HG02678 (cell line): ENCODE measurements at regions not wholly inside any gene's neighbourhood (a gene's known extent, or its start where the extent isn't known, plus 50 kb on each side); places are given as distances from the start of the nearest gene placed in this dataset.
"Not testable (repeated sequence)": the region's sequence is repeated elsewhere in the genome, so short reads cannot be mapped to it uniquely, and the experiment has no call there.

ENCODE experiments used
- ATAC-seq: cut with Tn5 transposase; IDR thresholded peaks from one replicate; pipeline ENCODE4 v1.9.1; 2021; ENCODE audit warnings: mild to moderate bottlenecking, moderate library complexity; ENCODE audit not compliant: unreplicated experiment

DNA sequence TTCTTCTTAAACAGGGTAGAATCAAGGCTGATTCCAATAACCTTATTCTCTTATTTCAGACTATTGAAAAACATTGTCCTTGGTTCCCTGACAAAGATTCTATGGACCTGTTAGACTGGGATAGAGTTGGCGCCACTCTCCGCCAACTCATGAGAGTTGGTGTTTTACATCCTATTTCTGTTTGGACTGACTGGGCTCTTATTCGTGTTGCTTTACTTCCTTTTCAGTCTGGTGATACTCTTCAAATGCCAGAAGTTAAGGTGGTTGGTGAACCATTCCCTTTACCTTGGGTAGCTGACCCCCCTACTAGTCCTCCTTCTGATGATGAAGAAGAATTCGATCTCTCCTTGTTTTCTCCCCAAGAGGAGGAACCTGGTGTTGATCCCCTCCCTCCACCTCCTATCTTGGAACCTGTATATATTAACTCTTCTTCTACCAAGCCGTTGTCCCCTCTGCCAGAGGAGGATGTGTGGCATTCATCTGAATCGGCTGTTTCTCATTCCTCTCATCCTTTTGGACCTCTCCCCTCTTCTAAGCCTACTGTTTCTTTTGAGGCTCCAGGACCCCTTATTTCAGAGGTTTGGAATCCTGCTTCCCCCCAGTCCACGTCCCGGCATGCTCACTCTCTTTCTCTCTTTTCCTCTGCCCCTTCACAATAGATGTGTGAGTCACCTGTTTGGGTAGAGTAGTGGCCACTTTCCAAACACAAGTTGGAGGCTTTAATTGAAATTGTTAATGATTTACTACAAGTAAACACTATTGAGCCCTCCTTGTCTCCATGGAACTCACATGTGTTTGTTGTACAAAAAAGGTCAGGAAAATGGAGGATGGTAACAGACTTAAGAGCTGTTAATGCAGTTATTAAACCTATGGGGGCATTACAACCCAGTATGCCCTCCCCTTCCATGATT, 585.7 kb downstream of the NSUN3 start:
- ATAC-seq: not testable (repeated sequence)

DNA sequence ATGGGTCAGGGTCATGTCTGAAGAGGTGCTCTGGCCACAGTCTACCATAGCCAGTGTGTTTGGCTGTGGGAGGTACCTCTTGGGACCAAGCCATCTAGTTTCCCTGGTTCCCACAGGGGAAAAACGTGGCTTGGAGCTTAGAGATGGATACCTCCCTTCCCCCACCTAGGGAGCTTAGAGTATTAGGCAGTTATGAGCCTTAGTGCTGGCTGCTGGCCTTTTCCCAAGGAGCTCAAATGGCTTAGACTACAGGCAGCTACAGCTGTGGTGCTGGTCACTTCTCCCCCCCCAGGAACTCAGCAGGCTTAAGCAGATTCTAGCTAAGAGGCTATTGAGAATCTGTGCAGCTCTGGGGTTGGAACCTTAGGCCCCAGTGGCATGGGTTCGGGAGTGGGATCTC, 591.2 kb downstream of the NSUN3 start:
- ATAC-seq: no peak

DNA sequence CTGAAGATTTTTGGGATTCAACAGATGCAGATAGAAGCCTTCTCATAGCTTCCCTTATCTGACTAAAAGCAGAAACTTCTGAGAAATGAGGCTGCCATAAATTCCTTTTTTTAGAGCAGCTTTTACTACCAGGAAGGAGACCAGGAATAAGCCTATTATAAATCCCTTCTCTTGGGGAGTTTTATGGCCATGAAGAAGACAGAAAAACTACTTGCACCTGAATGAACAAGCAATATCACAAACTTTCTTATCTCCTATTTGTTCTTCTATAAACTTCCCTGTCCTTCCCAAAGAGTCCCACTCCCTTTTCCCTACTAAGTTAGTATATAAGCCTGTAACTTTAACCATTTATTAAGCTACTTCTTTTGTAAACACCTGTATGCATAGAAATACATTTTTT, 603.1 kb downstream of the NSUN3 start:
- ATAC-seq: no peak

- no peak for ATAC-seq
Observed at GRCh38 chr3:94671078-94671477, 608.2 kb downstream of the NSUN3 start.

GRCh38 chr3:94673876-94674275, 611.0 kb downstream of the NSUN3 start:
- no peak for ATAC-seq

- no peak for ATAC-seq
Observed at GRCh38 chr3:94686208-94686607, 623.3 kb downstream of the NSUN3 start.

DNA sequence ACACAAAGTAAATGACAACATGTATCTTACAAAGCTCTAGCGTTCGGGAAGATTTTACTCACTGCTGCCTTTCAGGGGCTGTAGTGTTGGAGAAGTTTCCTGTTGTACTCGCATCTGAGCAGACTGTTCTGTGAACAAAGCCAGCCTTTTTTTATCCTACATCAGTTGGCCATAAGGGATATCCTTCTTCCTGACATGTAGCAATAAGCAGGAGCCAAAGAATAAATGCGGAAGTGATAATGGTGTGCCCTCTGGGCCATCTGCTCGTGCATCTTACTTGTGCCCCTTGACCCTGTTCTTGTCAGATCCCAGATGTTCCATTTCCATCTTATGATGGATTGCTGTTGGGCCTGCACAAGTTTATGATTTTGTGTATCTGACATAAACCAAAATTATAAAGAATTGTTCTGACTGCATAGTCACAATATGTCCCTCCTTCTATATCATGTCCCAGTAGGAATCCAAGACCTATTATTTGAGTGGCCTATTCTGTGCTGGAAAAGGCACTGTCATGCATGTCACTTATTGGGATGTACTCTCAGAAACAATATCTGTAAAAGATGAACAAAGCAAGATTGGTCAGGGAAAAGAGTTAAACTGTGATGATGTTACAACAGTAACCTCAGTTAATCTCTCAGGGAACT, 631.3 kb downstream of the NSUN3 start:
- no peak for ATAC-seq

DNA sequence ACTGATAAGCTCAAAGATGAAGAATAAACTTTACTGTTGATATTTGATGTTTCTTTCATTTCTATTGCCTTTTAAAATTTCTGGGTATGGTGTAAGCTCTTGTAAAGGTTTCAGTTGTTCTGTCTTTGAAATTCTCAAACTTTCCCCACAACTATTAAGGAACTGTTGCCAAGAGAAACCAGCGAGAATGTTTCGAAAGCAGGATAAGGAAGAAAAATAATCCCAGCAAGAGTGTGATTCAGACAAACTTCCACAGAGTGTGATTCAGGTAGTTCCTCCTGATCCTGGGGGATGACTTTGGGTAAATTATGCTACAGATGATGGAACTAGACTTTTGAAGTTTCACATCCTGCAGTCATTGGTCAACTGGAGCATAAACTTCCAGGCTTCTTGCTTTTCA, 632.0 kb downstream of the NSUN3 start:
- no peak for ATAC-seq

- ATAC-seq: no peak
Observed at GRCh38 chr3:94704467-94704866, 641.6 kb downstream of the NSUN3 start.

DNA sequence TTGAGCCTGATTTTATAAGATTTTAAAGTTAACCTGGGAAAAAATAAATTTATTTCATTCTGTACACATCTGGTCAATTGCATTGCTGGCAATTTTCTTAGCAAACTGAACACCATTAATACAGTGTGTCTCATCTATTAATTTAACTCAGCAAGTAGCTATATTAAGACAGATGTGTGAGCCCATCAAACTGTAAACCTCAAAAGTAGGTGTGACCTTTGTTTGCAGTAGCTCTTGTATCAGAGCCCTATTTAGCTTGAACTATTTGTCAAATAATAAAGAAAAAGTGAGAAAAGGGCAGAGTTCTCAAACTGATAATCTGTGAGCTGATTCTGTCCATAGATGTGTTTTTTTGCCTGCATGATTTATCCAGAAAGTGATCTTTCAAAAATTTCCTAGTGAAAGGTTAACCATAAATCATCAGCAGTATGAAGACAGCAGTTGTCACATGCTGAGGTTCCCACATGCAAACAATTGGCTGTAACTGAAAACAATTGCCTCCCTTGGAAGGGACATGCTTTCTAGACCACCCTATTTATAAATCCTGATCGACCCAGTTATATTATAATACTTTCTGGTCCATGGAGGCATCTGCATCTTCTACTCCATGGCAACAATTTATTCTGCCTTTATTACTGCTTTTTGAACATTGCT, 646.5 kb downstream of the NSUN3 start:
- ATAC-seq: no peak

GRCh38 chr3:94714194-94714593, 651.3 kb downstream of the NSUN3 start:
- ATAC-seq: no peak

DNA sequence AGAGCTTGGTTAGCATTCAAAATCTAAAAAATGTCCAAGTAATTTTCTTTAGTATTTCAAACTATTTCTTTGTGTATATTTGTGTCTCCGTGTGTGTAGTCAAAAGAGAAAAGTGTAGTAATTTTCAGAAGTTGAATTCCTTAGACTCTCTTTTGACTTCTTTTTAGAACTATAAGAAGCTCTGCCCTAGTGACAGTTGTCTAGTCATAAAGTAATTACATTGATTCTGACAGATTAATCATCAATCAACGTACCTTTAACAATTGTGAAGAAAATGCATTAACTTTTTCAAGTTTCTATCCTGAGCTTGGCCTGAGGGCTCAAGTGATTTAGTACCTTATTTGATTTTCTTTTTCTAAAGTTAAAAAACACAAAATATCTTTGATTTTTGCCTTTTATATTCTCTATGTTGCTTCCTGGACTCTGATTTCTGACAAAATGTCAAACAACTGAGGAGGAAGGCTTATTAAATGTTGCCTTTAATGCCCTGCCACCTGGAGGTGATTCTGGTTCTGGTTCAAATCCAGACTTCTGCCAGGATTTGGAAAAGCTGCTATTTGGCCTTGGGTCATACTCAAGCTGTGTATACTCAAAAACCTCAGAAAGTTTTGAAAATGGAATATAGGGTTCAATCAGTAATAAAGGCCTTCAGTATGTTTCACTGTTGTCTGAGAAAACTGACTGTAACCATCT, 653.6 kb downstream of the NSUN3 start:
- no peak for ATAC-seq

GRCh38 chr3:94734206-94734605, 671.3 kb downstream of the NSUN3 start:
- ATAC-seq: no peak

DNA sequence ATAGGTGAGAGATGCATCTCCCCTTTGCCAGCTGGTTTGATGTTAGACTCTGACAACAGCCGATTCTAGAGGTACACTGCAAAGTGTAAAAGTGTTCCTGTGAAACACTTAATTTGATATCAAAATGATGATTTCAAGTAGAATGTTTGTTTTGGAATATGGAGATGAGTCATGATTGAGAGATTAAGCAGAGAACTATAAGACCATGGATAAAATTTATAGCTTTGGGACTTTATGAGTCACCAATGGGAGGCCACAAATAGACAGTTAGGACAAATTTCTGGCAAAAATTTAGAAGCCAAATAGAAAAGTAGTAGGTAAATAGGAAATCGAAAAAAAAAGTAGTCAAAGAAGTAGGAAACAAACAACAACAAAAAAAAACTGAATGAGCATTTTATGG, 672.5 kb downstream of the NSUN3 start:
- no peak for ATAC-seq

DNA sequence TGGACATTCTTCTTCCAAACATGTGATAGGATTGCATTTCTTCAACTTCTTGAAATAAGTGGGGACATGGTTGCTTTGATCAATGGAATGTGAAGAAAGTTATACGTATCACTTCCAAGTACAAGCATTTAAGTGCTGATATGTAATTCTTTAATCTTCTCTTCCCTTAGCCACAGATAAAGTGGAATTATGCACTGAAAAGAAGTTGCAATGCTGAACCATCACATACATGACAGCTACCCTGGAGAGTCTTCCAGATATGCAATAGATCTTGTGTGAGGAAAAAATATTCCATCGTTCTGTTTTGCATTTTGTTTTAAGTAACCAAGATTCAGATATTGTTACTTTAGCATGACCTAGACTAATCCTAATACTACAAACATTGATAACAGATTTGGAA, 674.3 kb downstream of the NSUN3 start:
- ATAC-seq: no peak

DNA sequence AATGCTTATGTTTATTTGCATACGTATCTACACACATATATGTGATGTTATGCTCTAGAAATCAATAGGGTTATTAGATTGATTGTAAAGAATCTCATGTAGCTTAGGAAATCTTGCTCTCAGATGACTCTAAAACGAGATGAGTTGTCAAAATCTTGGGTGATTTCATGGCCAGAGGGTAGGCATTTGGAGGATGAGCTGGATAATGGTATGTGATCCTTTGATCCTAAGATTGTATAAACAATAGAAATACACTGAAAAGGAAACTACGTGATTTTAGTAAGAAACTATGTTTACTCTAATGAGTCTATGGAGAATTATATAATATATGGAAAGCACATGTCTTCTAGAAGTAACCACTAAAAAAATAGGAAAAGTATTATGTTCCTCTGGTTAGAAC, 676.6 kb downstream of the NSUN3 start:
- ATAC-seq: no peak

DNA sequence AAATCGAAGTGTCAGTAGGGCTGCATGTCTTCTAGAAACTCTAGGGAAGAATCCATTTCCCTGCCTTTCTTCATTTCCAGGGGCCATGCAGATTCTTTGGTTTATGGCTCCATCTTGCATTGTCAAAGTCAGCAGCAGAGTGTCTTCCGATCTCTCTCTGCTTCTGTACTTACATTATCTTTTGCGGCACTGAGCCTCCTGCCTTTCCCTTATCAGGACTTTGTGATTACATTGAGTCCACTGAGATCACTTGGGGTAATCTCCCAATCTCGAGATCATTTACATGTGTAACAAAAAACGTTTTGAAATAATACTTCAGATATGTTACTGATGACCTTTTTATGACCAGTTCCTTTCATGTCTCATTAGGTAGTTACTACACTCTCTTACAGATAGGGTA, 695.9 kb downstream of the NSUN3 start:
- ATAC-seq: no peak

DNA sequence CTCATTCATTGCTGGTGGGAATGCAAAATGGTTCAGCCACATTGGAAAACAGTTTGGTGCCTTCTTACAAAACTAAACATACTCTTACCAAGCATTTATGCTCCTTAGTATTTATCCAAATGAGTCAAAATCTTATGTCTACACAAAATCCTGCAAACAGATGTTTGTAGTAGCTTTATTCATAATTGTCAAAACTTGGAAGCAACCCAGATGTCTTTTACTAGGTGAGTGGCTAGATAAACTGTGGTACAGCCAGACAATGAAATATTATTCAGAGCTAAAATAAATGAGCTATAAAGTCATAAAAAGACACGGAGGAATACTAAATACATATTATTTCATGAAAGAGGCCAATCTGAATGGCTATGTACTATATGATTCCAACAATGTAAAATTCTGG, 709.5 kb downstream of the NSUN3 start:
- ATAC-seq: no peak

DNA sequence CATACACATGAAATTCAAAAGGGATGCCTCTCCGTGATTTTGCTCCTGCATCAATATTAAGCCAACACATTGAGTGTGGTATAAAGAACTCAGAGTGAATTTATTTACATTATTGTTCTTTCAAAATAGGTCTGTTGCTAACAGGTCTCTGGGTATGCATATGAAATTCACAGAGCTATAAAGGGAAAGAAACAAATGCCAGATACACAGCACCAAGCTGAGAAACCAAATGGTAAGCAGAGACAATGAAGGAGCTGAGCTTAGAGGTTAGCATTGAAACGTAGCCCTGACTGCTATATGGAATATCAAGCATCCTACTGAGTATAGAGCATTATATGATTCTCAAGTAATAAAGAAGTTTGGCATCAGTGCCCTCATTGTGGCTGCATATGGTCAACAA, 712.9 kb downstream of the NSUN3 start:
- ATAC-seq: no peak

DNA sequence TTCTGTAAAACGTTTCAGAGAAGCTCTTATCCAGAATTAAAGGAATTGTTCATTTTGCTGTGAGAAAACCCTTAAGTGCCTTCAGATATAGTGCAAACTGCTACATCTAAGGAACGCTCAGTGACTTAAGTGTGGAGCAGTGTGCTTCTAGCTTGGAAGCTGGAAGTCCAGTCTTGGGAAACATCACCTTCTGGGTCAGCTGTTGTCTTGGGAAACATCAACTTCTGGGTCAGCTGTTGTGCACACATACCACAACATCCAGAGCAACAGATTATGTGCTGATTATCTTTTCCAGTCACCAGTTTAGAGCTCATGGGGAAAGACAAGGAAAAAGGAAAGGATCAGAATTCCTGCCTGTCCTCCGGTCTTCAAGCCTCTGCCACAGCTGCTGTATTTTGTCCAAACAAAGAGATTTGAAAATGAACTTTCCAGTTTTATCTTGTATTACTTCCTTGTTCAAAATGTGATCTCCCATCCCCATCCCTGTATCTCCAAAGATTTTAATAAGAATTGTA, 713.6 kb downstream of the NSUN3 start:
- no peak for ATAC-seq

DNA sequence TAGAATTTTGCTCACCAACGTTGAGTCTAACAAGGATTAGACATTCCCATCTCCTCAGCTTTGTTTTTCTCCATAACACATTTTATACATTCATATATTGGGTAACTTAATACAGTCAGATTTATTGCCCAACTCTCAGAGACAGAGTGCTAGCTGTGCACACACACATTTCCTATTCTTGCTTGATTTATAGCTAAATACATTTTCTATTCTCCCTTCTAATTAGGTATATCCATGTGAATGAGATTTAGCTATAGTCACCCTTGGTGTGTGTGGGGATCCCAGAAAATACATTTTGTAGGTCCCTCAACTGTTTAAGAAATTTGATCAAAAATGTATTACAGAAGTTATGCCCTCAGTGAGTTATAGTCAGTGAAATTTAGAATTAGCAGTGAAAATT, 715.4 kb downstream of the NSUN3 start:
- no peak for ATAC-seq
